Tibial artery (tissue), 4 donors: ENCODE measurements at regions not wholly inside any gene's neighbourhood (a gene's known extent, or its start where the extent isn't known, plus 50 kb on each side); places are given as distances from the start of the nearest gene placed in this dataset.
"Not testable (repeated sequence)": the region's sequence is repeated elsewhere in the genome, so short reads cannot be mapped to it uniquely, and the experiment has no call there.

Source experiments
- DNase-seq, 2 donors: peaks; one replicate each; pipeline ENCODE4 v3.0.0-alpha.2; 2019
- H3K27ac ChIP-seq, 2 donors: fragments of 200-600 bp; sonication (generic) in 1 of 2; 1 replicate in 1 of 2; 2 replicates in 1 of 2; pipeline ENCODE4 v1.5.1; 2018 to 2019; ENCODE audit warnings: mild to moderate bottlenecking in 1 of 2
- H3K27me3 ChIP-seq, 2 donors: fragments of 200-600 bp; sonication (generic) in 1 of 2; one replicate each; pipeline versions ENCODE4 v1.5.1 to v1.6.0; 2016 to 2019
- H3K36me3 ChIP-seq, 3 donors: fragments of 200-600 bp; sonication (generic) in 2 of 3; one replicate each; pipeline ENCODE4 v1.5.1; 2016 to 2019; ENCODE audit warnings: mild to moderate bottlenecking in 2 of 3
- H3K4me1 ChIP-seq, 4 donors: fragments of 200-600 bp; sonication (generic) in 2 of 4; 1 replicate in 3 of 4; 2 replicates in 1 of 4; pipeline ENCODE4 v1.5.1; 2016 to 2019
- H3K4me3 ChIP-seq, 2 donors: fragments of 200-600 bp; sonication (generic) in 1 of 2; 1 replicate in 1 of 2; 2 replicates in 1 of 2; pipeline ENCODE4 v1.5.1; 2018 to 2019; ENCODE audit warnings: mild to moderate bottlenecking in 2 of 2
- H3K9me3 ChIP-seq, 3 donors: fragments of 200-600 bp; sonication (generic) in 1 of 3; one replicate each; pipeline ENCODE4 v1.5.1; 2016 to 2019
- intact Hi-C: fragments of 100-400 bp; cut with DNase I; formaldehyde crosslinking; loops from one replicate; pipeline ENCODE4 v1.15.0; 2023; ENCODE audit warnings: low total_unique reads
- TF ChIP-seq, protein P1 (sequence below), 2 experiments: fragments of 200-600 bp in 1 of 2; fragments of 450-650 bp in 1 of 2; IDR thresholded peaks; one replicate each; pipeline ENCODE4 v1.5.1; 2017 to 2019; ENCODE audit warnings: antibody characterized with exemption in 2 of 2, mild to moderate bottlenecking in 1 of 2, moderate library complexity in 1 of 2

DNA sequence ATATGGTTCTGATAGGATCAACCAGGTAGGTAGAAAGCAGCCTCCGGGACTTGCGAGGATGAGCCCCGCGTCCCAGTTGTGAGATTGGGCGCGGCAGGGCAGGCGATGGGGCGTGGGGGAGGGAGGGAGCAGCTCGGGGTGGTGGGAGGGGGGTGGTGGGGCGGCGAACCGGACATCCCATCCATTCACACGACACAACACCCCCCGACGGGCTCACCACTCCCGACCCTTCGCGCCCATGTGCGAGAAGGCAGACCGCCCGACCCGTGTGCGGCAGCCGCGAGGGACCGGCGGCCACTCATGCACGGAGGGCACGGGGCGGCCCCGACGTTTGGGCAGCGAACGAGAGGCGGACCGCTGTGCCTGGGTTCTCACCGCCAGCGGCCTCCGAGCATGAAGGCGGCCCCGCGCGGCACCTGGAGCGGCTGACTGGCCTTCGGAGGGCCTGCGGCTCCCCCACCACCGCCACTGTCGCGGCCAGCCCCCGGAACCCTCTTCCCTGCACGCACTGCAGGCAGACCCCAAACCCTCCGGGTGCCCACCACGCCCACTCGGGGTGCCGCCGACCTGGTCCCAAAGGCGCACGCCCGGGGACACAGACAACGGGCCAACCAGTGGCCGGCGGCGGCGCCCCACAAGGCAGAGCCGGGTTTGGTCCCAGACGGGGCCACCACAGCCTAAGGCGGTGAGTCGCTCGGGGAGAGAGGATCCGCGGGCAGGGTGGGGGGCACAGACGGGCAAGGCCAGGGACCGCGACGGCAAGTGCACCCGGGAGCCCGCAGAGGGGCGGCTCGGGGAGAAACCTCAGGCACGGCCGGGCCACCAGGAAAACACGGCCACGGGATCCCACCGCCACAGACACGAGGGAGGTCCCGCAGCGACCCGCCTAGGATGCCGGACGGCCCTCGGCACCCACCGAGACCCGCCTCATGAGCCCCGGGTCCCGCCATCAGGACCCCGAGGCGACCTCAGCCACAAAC, 769.2 kb upstream of the DEFB115 start:
- no peaks in the 10 kb centered on the region for H3K36me3 ChIP-seq
- H3K9me3 ChIP-seq = peaks cover 0 to 47% (median 43%) of the 10 kb centered on the region in 3 donors
- no peak overlapping the region for H3K27ac ChIP-seq
- H3K4me3 ChIP-seq = no peak overlapping the region
- intact Hi-C loops = no loop called here
- TF ChIP-seq, protein P1, sequence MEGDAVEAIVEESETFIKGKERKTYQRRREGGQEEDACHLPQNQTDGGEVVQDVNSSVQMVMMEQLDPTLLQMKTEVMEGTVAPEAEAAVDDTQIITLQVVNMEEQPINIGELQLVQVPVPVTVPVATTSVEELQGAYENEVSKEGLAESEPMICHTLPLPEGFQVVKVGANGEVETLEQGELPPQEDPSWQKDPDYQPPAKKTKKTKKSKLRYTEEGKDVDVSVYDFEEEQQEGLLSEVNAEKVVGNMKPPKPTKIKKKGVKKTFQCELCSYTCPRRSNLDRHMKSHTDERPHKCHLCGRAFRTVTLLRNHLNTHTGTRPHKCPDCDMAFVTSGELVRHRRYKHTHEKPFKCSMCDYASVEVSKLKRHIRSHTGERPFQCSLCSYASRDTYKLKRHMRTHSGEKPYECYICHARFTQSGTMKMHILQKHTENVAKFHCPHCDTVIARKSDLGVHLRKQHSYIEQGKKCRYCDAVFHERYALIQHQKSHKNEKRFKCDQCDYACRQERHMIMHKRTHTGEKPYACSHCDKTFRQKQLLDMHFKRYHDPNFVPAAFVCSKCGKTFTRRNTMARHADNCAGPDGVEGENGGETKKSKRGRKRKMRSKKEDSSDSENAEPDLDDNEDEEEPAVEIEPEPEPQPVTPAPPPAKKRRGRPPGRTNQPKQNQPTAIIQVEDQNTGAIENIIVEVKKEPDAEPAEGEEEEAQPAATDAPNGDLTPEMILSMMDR (IDR thresholded peaks at IDR 0.05) = no peak
- peaks cover 0 to 28% of the 10 kb centered on the region in 2 donors for H3K27me3 ChIP-seq
- no peaks in the 10 kb centered on the region for H3K4me1 ChIP-seq
- DNase-seq = no peak

DNA sequence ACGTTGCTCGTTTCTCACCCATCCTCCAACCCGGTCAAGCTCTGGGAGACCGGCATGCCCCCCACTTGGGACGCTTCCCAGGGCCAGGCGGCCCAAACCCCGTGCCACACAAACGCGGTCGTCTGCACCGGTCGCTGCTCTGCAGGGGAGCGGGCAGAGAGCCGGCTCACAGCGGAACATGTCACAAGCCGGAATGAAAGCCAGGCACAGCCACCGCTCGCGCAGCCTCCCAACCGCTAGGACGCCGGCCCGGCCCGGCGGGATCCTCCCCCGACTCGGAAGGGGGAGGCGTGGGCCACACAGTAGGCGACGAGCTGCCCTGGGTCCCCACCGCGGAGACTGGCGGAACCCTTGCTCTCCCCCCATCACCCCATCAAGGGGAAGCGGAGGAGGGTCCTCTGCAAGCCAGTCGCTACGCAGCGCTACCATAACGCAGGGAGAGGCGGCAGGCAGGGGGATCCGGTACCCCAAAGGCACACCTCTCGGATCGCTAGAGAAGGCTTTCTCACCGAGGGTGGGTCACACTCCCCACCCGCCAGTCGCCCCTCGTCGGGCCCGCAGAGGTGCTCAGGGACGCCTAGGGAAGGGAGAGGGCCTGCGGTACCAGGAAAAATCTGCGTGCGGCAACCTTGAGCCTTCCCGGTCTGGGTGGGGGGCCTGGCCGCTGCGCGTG, 768.4 kb upstream of the DEFB115 start:
- Histone ChIP-seq H3K27ac (no peak overlapping the region), H3K4me1 (no peaks in the 10 kb centered on the region), H3K4me3 (no peak overlapping the region), H3K9me3 (peaks cover 0 to 47% (median 43%) of the 10 kb centered on the region in 3 donors), H3K27me3 (peaks cover 0 to 28% of the 10 kb centered on the region in 2 donors), H3K36me3 (no peaks in the 10 kb centered on the region)
- DNase-seq = no peak
- TF ChIP-seq, protein P1 (IDR thresholded peaks at IDR 0.05) = no peak
- intact Hi-C loops = no loop called here

DNA sequence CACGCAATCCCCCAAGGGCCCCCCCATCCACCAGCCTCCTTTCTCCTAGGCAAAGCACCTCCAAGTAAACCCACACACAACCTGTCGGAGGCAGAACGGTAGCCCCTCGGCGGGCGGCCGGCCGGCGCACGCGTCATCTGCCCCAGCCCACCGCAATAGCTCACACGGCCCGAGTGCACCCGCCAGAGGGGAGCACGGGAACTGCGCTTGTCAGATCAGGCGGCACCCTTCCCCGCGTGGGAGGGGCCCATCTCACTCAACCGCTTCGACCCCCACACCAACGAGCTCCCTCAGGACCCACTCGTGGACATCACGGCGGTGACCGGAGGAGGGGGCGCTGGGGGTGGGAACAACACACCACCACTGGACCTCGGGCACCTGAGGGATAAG, 767.9 kb upstream of the DEFB115 start:
- TF ChIP-seq, protein P1 (IDR thresholded peaks at IDR 0.05) = no peak

DNA sequence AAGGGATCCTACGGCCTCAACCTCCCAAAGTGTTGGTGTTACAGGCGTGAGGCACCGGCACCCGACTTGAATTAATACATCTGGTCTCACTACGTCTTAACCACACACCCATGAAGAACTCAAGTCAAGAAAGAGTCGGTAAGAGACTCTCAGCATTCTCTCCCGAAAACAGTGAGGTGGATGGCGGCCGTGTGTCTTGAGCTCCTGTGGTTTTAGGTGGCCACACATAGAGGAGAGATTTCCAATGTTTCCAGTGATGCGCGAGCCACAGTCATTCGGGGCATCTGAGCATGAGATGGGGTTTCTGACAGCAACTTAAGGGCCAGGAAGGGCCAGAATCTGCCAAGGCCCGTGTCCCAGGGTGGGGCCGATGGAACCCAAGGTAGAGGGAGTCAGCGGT, 766.4 kb upstream of the DEFB115 start:
- Histone ChIP-seq H3K4me1 (no peaks in the 10 kb centered on the region), H3K4me3 (no peak overlapping the region), H3K27ac (no peak overlapping the region), H3K36me3 (no peaks in the 10 kb centered on the region), H3K27me3 (peaks cover 0 to 28% of the 10 kb centered on the region in 2 donors), H3K9me3 (peaks cover 0 to 35% (median 32%) of the 10 kb centered on the region in 3 donors)
- TF ChIP-seq, protein P1 (IDR thresholded peaks at IDR 0.05) = no peak
- intact Hi-C loops = no loop called here
- DNase-seq = no peak

More for the DNA sequence above, 767.9 kb upstream of the DEFB115 start:
- peaks cover 0 to 28% of the 10 kb centered on the region in 2 donors for H3K27me3 ChIP-seq
- no peaks in the 10 kb centered on the region for H3K36me3 ChIP-seq
- no peak overlapping the region for H3K27ac ChIP-seq
- no peak overlapping the region for H3K4me3 ChIP-seq
- intact Hi-C loops = no loop called here
- no peak for DNase-seq
- H3K4me1 ChIP-seq = no peaks in the 10 kb centered on the region
- H3K9me3 ChIP-seq = peaks cover 0 to 46% (median 43%) of the 10 kb centered on the region in 3 donors

DNA sequence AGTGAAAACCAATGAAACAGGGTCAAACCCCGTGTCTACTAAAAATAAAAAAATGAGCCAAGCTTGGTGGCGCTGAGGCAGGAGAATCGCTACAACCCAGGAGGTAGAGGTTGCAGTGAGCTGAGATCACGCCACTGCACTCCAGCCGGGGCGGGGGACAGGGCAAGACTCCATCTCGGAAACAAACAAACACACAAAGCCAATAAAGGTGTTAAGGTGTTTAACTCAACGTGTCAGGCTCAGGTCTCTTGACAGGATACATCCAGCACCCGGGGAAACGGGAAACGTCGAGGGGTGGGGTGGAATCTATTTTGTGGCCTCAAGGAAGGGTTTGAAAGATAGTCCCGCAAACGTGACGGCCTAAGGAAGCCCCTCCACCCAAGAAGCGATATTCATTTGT, 760.8 kb upstream of the DEFB115 start:
- DNase-seq, H3K27me3 ChIP-seq, H3K4me3 ChIP-seq, H3K4me1 ChIP-seq, H3K27ac ChIP-seq, intact Hi-C loops, H3K36me3 ChIP-seq, H3K9me3 ChIP-seq: not testable (repeated sequence)

DNA sequence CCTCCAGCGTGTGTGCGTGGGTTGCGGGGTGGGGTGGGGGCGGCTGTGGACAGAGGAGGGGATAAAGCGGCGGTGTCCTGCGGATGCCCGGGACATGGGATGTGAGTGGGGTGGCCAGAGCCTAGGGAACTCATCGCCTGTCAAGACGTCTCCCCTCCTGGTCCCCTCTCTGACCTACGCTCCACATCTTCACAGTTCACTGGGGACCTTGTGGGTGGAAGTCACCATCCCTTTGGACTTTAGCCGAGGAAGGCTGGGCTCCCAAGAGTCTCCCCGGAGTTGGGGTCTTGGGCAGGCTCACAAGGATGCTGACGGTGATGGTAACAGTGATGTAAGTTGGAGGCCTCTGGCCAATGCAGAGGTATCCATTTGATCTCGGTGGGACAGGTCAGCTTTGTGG, 760.3 kb upstream of the DEFB115 start:
- intact Hi-C loops = not testable (repeated sequence)

More for the DNA sequence above, 760.3 kb upstream of the DEFB115 start:
- not testable (repeated sequence) for H3K4me3 ChIP-seq, H3K36me3 ChIP-seq, DNase-seq, H3K9me3 ChIP-seq, H3K4me1 ChIP-seq, H3K27ac ChIP-seq
- peaks cover 0 to 12% of the 10 kb centered on the region in 2 donors for H3K27me3 ChIP-seq
